ENCODE measurements at regions not wholly inside any gene's neighbourhood (a gene's known extent, or its start where the extent isn't known, plus 50 kb on each side); places are given as distances from the start of the nearest gene placed in this dataset.

DNA sequence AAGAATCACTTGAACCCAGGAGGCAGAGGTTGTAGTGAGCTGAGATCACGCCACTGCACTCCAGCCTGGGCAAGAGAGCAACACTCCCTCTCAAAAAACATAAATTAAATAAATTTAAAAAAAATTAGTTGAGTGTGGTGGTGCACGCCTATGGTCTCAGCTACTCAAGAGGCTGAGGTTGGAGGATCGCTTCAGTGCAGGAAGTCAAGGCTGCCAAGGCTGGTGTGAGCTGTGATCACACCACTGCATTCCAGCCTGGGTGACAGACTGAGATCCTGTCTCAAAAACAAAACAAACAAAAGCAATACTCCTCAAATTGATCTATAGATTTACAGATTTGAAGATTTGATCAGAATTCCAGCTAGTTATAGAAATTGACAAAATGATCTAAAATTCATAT, 92.7 kb upstream of the RESF1 start:
- no peak for DNase-seq

DNA sequence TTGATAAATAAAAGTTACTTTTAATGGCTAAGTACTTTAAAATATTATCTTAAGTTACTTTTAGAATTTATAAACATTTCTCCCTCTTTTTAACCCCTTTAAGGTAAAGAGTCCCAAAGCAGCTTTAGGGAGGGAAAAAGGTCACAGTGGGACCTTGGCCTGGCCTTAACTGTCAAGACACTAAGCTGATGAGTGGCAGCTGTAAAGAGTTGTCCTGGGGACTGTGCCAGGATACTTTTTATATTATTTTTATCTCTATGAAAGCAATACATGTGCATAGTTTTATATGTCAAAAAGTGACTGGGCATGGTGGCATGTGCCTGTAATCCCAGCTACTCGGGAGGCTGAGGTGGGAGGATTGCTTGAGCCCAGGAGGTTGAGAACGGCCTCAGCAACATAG, 94.2 kb upstream of the RESF1 start:
- no peak for DNase-seq

DNA sequence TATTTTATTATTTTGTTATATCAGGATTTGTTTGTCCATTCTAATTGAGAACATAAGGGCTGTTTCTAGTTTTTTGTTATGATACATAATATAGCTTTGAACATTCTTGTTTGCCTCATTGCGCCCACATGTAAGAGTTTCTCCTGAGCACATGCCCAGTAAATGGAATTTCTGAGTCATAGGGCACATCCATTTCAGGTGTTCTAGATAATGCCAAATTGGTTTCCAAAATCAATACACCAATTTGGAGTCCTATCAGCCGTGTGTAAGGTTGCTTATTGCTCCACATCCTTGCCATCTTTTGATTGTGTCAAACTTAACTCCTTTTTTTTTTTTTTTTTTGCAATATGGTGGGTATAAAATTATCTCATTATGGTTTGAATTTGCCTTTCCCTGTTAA, 97.9 kb upstream of the RESF1 start:
- no peak for DNase-seq

DNA sequence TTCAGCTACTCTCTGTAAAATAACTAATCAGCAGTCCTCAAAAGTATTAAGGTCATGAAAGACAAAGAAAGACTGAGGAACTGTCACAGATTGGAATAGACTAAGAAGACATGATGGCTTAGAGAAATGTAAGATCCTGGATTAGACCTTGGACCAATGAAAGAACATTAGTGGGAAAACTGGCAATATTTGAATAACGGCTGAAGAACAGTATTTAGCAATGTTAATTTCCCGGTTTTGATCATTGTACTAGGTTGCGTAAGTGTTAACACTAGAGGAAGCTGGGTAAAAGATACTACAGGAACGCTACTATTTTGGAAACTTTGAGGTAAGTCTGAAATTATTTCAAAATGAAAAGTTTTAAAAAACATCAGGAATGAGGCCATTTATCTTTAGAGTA, 98.8 kb upstream of the RESF1 start:
- no peak for DNase-seq

DNA sequence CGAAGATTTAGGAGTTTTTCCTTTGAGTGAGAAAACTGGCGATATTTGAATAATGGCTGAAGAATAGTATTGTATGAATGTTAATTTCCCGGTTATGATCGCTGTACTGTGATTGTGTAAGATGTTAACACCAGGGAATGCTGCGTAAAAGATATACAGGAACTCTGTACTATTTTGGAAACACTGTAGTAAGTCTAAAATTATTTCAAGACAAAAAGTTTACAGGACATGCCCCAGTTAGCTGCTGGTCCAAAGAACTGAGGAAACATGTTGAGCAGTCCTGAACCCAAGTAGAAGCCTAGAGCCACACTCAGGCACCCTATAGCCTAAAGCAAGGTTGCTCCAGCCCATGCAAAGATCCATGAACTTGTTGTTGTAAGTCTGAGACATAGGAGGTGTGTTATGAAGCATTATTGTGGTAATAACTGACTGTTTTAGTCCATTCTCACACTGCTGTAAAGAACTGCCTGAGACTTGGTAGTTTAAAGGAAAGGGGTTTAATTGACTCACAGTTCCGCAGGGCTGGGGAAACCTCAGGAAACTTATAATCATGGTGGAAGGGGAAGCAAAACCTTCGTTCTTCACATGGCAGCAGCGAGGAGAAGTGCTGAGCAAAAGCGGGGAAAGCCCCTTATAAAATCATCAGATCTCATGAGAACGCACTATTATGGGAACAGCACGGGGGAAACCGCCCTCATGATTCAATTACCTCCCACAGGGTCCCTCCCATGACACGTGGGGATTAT, 99.8 kb upstream of the RESF1 start:
- no peak for DNase-seq

DNA sequence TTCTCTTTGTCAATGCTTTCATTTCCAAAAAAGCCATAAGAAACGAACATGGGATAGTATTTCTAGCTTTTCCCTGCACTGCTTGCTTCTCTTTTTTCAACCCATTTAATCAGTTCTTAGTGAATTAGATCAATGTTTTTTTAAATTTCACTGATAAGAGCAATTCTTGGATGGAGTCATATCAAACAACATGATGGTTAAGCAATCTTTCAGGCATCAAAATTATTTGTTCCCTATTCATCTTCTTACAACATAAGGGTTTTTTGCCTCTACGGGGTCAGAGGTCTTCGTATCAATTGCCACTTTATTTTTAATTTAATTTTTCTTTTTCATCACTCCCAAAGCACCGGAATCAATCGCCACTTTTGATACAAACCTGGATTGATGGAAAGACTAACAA, 103.8 kb upstream of the RESF1 start:
- no peak for DNase-seq

DNA sequence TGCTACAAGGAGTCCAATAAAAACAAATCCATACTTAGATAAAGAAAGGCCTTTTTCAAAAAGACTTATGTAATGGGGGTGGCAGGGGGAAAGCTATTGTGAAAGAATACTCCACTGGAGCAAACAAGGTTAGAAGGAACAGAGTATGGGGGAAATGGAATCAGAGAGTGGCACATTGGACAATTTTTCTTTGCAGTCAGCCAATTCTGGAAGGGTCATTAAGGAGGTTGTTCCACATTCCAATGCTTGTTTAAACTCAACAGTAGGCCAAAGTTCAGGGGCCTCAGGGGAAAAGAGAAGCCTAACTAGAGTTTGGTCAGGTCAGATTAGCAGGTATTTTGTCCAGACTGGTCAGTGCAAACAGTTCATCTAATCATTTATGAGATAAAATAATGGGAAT, 105.2 kb upstream of the RESF1 start:
- no peak for DNase-seq

DNA sequence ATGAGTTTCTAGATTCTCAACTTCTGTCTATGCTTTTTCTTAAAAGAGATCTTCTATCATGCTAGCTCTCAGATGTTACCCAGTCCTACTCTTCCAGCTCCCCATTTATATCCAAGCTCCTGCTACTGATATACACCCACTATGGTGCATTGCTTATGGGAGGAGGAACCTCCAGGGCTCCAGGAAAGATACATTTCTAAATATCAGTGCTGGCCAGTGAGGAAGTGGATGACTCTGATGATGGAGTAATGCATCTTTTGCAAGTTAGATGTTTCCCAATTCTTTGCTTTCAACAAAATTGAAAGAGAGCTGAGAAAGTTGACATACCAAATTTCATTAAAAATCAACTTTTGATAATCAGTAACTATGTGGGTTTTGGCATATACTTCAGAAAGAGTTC, 105.7 kb upstream of the RESF1 start:
- no peak for DNase-seq

DNA sequence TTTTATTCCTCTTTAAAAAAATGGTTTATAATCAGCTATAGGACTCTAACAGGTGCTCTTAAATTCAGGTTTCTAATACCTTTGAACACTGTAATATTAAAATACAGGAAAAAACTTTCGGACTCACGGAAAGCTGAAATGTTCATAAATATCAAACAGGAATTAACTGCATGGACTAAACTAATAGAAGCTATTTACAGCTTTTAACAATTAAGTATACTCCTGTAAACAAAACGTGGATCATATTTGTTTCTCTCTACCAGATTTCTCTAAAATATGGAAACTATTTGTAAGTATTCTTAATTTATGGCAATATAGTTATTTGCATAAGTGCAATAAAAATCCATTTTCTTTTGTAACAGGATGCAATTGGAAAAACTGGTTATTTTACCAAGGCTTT, 108.9 kb upstream of the RESF1 start:
- no peak for DNase-seq

DNA sequence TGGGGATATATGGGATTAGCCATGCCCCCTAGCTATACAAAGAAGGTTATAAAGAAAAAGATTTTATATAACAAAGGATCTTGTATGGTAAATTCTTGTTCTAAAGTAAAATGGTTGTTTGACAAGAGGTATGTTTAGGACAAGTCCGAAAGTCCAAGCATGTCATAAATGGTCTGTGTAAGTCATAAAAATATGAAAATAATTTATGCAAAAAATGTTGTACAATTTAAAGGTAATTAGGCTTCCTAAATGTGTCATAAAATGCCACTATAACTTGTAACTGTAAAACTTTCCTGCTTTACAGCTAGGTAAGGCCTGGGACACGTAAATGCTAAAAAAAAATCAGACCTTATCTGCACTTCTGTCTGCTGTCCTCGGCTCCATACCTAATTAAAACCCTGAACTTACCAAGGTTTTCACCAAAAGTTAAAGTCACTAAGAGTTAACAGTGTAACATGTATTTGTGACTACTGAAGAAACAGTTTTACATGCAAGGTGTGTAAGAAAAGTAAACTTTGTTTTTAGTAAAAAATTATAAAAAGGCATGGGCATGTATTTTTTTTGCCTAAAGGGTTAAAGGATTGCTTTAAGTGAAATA, 110.0 kb upstream of the RESF1 start:
- DNase-seq, result no peak

DNA sequence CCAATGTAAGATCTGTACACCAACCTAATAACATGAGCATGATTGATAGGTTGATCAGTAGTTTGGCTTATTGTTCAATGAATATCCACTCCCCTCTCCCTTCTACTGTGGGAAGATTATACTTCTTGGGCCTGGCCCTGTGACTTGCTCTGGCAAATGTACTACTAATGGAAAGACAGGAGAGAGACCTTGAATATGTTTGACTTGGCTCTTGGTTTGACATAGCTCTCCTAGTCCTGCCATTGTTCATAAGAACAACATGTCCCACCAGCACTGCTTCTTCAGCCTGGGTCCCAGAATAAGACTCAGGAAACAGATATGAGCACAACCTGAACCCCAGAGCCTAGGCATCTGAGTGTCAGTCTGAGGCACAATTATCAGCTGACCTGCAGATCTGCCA, 112.8 kb upstream of the RESF1 start:
- DNase-seq, result no peak

DNA sequence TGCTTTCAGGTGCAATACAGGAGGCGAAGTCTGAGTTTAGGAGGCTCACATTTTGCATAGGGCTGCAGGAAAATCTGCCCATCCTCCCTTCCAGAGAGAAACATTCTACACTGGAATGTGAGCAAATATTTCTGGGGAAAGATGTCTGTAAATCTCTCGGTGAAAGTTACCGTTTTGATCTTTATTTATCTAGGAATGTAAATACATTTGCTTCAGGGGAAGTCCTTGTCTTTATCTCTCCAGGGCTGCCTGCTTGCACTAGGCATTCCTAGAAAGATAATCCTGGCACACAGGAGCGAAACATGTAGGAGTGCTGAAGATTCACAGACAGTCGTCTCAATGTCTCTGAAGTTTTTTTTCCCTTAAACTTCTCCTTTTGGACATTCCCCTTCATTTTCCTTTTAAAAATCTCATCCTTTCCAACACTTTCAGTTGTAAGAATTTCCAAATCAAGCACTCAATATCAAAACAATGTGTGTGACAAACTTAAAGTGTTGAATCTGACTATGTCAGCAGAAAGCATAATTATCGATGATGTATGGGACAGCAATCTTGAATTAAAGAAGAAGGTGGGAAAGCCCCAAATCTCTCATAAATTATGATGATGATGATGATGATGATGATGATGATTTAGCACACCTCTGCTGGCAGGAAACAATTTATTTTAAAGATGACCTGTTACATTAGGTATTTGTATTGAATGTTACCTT, 113.4 kb upstream of the RESF1 start:
- no peak for DNase-seq

DNA sequence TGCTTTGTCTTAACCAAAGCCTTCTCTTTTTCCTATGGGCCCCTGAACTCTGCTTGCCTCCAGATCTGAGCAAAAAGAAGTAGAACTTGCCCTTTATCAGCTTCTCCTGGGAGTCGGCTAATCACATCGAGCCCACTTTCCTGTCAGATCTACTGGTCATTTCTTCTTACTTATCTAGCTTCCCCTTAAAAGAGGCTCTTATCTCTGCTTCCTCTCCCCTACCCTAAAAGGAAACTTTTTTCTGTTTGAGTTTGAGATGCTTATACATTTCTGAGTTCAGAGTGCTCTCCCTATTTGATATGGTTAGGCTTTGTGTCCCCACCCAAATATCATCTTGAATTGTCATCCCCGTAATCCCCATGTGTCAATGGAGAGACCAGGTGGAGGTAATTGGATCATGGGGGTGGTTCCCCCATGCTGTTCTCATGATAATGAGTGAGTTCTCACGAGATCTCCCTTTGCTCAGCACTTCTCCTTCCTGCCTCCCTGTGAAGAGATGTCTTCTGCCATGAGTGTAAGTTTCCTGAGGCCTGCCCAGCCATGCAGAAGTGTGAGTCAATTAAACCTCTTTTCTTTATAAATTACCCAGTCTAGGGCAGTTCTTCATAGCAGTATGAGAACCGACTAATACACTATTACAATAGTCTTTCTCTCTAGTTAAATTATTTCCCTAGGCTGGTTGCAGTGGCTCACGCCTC, 114.7 kb upstream of the AMN1 start:
- DNase-seq, result no peak

DNA sequence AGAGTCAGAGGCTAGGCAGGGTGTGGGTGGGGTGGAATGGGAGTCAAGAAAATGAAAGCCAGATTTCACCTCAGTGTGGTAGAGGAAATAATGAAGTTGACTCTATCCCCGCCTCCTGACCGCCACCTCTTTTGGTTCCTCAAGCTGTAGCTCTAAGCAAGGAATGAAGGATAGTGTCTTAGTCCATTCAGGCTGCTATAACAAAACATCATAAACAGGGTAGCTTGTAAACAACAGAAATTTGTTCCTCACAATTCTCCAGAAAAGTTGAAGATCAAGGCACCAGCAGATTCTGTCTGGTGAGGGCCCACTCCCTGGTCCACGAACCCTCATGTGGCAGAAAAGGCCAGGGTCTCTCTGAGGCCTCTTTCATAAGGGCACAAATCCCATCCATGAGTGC, 109.1 kb upstream of the AMN1 start:
- no peak for DNase-seq

DNA sequence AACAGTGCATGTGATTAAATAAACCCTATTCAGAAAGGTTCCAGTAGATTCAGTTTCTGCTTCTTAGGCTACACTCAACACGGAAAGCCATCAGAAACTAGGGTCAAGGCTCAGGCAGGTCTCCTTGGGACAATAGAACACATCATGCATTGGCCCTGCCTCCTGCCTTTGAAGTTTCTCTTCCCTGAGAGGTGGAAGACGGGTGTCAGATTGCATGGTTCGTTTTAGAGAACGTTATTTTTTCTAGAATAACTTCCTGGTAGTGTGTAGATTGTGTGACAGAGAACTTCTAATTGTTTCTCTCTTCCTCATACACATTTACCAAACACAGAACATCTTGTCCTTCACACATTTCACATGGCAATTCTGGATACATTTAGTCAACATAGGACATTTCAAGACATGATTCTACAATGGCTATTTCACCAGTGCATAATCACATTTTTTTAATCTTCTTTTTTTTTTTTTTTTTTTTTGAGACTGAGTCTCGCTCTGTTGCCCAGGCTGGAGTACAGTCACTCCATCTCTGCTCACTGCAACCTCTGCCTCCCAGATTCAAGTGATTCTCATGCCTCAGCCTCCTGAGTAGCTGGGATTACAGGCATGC, 106.6 kb upstream of the AMN1 start:
- DNase-seq, result no peak

DNA sequence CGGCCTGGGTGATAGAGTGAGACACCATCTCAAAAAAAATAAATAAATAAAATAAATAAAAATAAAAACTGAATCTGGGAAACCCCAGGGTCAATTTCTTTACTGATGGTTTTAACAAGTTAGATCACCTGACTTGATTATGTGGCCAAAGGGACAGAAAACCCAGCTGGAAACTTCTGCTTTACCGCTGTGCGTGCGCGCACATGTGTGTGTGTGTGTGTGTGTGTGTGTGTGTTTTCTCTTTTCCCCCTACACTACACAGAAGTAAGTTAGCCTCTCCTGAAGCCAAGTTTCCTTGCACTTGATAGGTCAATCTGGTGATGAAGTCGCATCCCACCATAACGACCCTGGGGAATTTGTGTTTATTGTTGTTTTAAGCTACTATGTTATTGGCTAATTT, 105.3 kb upstream of the AMN1 start:
- no peak for DNase-seq

DNA sequence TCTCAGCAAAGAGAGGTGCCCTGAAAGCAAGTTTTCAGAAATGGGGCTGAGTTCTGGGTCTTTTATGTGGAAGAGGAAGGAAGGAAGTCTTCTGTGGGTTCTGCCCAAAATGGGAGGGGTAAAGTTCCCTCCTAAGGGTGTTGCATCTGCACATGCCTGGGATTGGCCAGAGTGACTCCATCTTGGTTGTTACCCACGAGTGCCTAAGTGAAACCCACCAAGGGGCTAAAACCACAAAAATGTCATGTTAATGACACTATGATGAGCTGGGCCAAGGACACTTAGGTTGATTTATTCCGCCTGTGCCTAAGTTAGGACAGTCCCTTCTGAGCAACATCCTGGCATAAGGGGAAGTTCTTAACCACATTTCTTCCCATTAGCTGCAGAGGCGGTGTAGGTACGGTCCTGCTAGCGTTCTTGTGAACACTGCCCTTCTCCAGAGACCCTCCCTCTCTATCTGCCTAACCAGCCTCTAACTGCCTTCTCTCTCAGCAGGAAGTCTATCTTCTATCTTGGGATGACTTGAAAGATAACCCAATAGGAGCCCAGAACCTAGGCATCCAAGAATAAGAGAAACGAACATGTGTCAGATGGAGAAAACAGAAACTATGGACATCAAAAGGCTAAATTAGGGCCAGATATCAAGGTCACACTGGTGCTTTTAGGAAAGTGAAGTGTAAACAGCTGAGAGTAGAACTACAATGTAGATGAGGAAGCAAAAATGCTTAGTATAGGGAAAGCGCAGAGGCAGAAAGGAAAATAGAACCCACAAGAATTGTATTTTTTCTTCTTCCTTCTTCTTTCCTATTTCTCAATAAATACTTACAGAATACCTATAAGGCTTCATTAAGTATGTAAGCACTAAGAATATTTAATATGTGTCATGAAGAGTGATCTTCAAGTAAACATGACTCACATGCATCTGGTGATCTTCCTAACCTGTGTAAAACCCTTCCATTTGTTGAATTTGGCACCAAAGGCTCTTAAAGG, 104.2 kb upstream of the AMN1 start:
- DNase-seq, result no peak

DNA sequence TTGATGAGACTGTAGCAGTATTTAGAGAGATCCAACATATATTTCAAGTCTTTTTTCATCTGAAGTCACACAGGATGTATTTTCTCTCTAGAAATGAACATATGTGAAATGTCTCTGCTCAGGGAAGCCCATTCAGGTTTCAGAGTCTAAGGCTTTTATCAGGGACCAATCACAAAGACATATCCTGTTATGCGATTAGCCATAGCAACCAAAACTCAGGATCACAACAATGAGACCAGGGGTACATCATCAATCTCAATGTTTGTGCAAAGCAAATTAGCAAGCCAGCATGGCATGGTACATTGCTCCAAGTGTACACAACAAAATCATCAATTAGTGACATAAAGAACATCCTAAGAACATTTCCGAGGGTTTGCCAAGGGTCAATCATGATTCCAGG, 99.2 kb upstream of the AMN1 start:
- no peak for DNase-seq

DNA sequence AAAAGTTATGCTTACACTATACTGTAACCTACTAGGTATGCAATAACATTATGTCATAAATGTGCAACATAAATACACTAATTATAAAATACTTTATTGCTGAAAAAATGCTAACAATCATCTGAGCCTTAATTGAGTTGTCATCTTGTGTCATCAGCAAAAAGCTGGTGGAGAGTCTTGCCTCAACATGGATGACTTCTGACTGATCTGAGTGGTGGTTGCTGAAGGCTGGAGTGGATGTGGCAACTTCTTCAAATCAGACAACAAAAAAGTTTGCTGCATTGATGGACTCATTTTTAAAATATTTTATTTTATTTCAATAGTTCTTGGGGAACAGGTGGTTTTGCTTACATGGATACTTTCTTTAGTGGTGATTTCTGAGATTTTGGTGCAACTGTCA, 93.9 kb upstream of the AMN1 start:
- DNase-seq, result no peak

DNA sequence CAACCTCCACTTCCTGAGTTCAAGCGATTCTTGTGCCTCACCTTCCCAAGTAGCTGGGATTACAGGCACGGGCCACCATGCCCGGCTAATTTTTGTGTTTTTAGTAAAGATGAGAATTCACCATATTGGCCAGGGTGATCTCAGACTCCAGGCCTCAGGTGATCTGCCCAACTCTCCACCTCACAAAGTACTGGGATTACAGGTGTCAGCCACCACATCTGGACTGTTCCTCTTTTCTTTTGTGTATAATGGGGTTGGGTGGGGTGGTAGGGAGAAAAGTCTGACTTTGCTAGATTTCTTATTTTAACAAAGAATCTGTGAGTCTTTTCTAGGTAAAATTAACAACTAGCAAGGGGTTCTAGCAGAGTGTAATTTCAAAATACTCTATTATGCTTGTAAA, 92.7 kb upstream of the AMN1 start:
- DNase-seq, result no peak

DNA sequence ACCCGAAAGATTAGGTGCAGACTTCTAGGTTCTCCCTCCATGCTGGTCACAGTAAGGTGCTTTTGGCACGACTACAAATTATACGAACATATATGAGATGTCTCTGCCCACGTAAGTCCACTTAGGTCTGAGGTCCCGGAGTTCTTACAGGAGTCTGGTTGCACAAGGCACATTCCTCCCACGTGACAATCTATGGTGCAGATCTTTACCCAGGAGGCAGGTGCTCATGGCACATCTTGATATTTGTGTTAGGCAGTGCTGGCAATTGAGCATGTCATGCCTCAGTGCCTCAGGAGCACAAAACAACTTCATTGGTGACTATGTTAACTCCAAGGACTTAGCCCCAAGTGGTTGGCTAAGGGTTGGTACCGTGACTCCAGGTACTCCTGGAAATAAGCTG, 92.0 kb upstream of the AMN1 start:
- DNase-seq, result no peak

DNA sequence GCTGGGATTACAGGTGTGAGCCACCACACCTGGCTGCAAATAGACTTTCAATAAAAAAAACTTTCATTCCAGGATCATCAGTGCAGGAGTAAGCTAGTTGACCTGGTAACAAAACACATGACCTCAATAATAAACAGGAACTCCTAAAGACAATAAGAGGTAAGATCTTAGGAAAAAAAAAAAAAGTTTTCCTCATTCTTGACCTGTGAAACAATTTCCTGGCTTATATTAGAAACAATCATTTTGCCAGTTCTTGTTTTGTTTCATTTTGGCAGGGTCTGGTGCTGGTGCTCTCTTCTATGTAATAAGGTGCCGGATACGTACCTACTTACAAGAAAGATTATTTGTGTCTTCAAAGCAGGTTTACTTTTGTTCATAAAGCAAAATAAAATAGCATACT, 90.6 kb upstream of the AMN1 start:
- DNase-seq, result no peak

Measured in NCI-H1417 treated with DMSO at 0.1 percent for 48 hours (cell line).